ENCODE measurements at regions not wholly inside any gene's neighbourhood (a gene's known extent, or its start where the extent isn't known, plus 50 kb on each side); places are given as distances from the start of the nearest gene placed in this dataset.

GRCh38 chr5:86038566-86038965 is 579.2 kb upstream of the COX7C start:
- Histone ChIP-seq H3K36me3 (no peaks in the 10 kb centered on the region), H3K27me3 (replicated peaks; ENCODE audit: insufficient read depth) (no peaks in the 10 kb centered on the region), H3K9me3 (no peaks in the 10 kb centered on the region), H3K27ac (no peak overlapping the region), H3K4me1 (ENCODE audit: control insufficient read depth in 1 of 2, low read depth in 2 of 2) (no peaks in the 10 kb centered on the region), H3K4me3 (no peak overlapping the region)
- TF ChIP-seq CTCF (IDR thresholded peaks at IDR 0.05), result no peak
- ATAC-seq (ENCODE audit: insufficient number of reproducible peaks, low FRiP score, low read depth) (no peak), DNase-seq (ENCODE audit: low spot score) (no peak)

GRCh38 chr5:86039351-86039750 is 578.4 kb upstream of the COX7C start:
- H3K27ac ChIP-seq, result no peak overlapping the region
- no peaks in the 10 kb centered on the region for H3K9me3 ChIP-seq
- no peak for ATAC-seq (ENCODE audit: insufficient number of reproducible peaks, low FRiP score, low read depth)
- DNase-seq (ENCODE audit: low spot score), result no peak
- H3K27me3 ChIP-seq (replicated peaks; ENCODE audit: insufficient read depth), result no peaks in the 10 kb centered on the region
- no peaks in the 10 kb centered on the region for H3K4me1 ChIP-seq (ENCODE audit: control insufficient read depth in 1 of 2, low read depth in 2 of 2)
- no peaks in the 10 kb centered on the region for H3K36me3 ChIP-seq
- TF ChIP-seq CTCF (IDR thresholded peaks at IDR 0.05), result no peak
- no peak overlapping the region for H3K4me3 ChIP-seq

GRCh38 chr5:86070719-86071118 is 547.0 kb upstream of the COX7C start:
- DNase-seq (ENCODE audit: low spot score) (no peak), ATAC-seq (ENCODE audit: insufficient number of reproducible peaks, low FRiP score, low read depth) (no peak)
- Histone ChIP-seq H3K9me3 (no peaks in the 10 kb centered on the region), H3K4me3 (no peak overlapping the region), H3K4me1 (ENCODE audit: control insufficient read depth in 1 of 2, low read depth in 2 of 2) (no peaks in the 10 kb centered on the region), H3K27me3 (replicated peaks; ENCODE audit: insufficient read depth) (no peaks in the 10 kb centered on the region), H3K36me3 (no peaks in the 10 kb centered on the region), H3K27ac (no peak overlapping the region)
- TF ChIP-seq CTCF (IDR thresholded peaks at IDR 0.05), result no peak

GRCh38 chr5:86074297-86074696 is 543.4 kb upstream of the COX7C start:
- no peak for ATAC-seq (ENCODE audit: insufficient number of reproducible peaks, low FRiP score, low read depth)
- DNase-seq (ENCODE audit: low spot score), result no peak
- H3K4me1 ChIP-seq (ENCODE audit: control insufficient read depth in 1 of 2, low read depth in 2 of 2), result no peaks in the 10 kb centered on the region
- no peak overlapping the region for H3K27ac ChIP-seq
- H3K4me3 ChIP-seq, result no peak overlapping the region
- TF ChIP-seq CTCF (IDR thresholded peaks at IDR 0.05), result no peak
- no peaks in the 10 kb centered on the region for H3K9me3 ChIP-seq
- H3K36me3 ChIP-seq, result no peaks in the 10 kb centered on the region
- no peaks in the 10 kb centered on the region for H3K27me3 ChIP-seq (replicated peaks; ENCODE audit: insufficient read depth)

GRCh38 chr5:86075139-86075538 is 542.6 kb upstream of the COX7C start:
- no peak for DNase-seq (ENCODE audit: low spot score)
- H3K4me3 ChIP-seq, result no peak overlapping the region
- H3K27me3 ChIP-seq (replicated peaks; ENCODE audit: insufficient read depth), result no peaks in the 10 kb centered on the region
- no peak overlapping the region for H3K27ac ChIP-seq
- no peak for TF ChIP-seq CTCF (IDR thresholded peaks at IDR 0.05)
- H3K9me3 ChIP-seq, result no peaks in the 10 kb centered on the region
- no peak for ATAC-seq (ENCODE audit: insufficient number of reproducible peaks, low FRiP score, low read depth)
- no peaks in the 10 kb centered on the region for H3K36me3 ChIP-seq
- no peaks in the 10 kb centered on the region for H3K4me1 ChIP-seq (ENCODE audit: control insufficient read depth in 1 of 2, low read depth in 2 of 2)
